ENCODE measurements at regions not wholly inside any gene's neighbourhood (a gene's known extent, or its start where the extent isn't known, plus 50 kb on each side); places are given as distances from the start of the nearest gene placed in this dataset.

GRCh38 chr2:212669761-212670160 lies 131.2 kb upstream of the ERBB4 start:
- Histone ChIP-seq H3K36me3 (no peaks in the 10 kb centered on the region), H3K27me3 (no peaks in the 10 kb centered on the region), H3K4me3 (no peak overlapping the region), H3K4me1 (no peaks in the 10 kb centered on the region), H3K27ac (no peak overlapping the region), H3K9me3 (no peaks in the 10 kb centered on the region)
- ATAC-seq = no peak
- no peak for DNase-seq
- intact Hi-C loops (cut with DNase I) = no loop called here
- WGBS (ENCODE audit: insufficient coverage, low coverage, low lambda C conversion rate, missing lambda C conversion rate) = 43% methylated on average over 2 of the region's 2 CpGs
- TF ChIP-seq CTCF (IDR thresholded peaks at IDR 0.05) = no peak

GRCh38 chr2:212667751-212668316 lies 129.2 kb upstream of the ERBB4 start:
- no peaks in the 10 kb centered on the region for H3K27me3 ChIP-seq
- ATAC-seq = no peak
- H3K4me3 ChIP-seq = no peak overlapping the region
- H3K36me3 ChIP-seq = no peaks in the 10 kb centered on the region
- H3K27ac ChIP-seq = no peak overlapping the region
- intact Hi-C loops (cut with DNase I) = no loop called here
- H3K4me1 ChIP-seq = no peaks in the 10 kb centered on the region
- no peaks in the 10 kb centered on the region for H3K9me3 ChIP-seq
- TF ChIP-seq POLR2A (IDR thresholded peaks at IDR 0.05) (no peak), CTCF (IDR thresholded peaks at IDR 0.05) (no peak)
- no peak for DNase-seq

GRCh38 chr2:212665948-212666347 lies 127.3 kb upstream of the ERBB4 start:
- TF ChIP-seq POLR2A (IDR thresholded peaks at IDR 0.05) (no peak), CTCF (IDR thresholded peaks at IDR 0.05) (no peak)
- 36% methylated on average over 1 of the region's 1 CpG for WGBS (ENCODE audit: insufficient coverage, low coverage, low lambda C conversion rate, missing lambda C conversion rate)
- intact Hi-C loops (cut with DNase I) = no loop called here

GRCh38 chr2:212659441-212659840 lies 120.8 kb upstream of the ERBB4 start:
- H3K4me3 ChIP-seq = no peak overlapping the region
- intact Hi-C loops (cut with DNase I) = no loop called here
- no peaks in the 10 kb centered on the region for H3K9me3 ChIP-seq
- no peak overlapping the region for H3K27ac ChIP-seq
- no peaks in the 10 kb centered on the region for H3K36me3 ChIP-seq
- ATAC-seq (no peak), DNase-seq (no peak)
- no peak for TF ChIP-seq POLR2A (IDR thresholded peaks at IDR 0.05)
- TF ChIP-seq CTCF (IDR thresholded peaks at IDR 0.05) = no peak
- no peaks in the 10 kb centered on the region for H3K27me3 ChIP-seq
- no peaks in the 10 kb centered on the region for H3K4me1 ChIP-seq
- WGBS (ENCODE audit: insufficient coverage, low coverage, low lambda C conversion rate, missing lambda C conversion rate) = 56% methylated on average over 1 of the region's 3 CpGs

More at GRCh38 chr2:212665948-212666347, 127.3 kb upstream of the ERBB4 start:
- Histone ChIP-seq H3K9me3 (no peaks in the 10 kb centered on the region), H3K4me3 (no peak overlapping the region), H3K36me3 (no peaks in the 10 kb centered on the region), H3K4me1 (no peaks in the 10 kb centered on the region), H3K27me3 (no peaks in the 10 kb centered on the region), H3K27ac (no peak overlapping the region)
- no peak for ATAC-seq
- no peak for DNase-seq

GRCh38 chr2:212649646-212650045 lies 111.0 kb upstream of the ERBB4 start:
- no peaks in the 10 kb centered on the region for H3K9me3 ChIP-seq
- intact Hi-C loops (cut with DNase I) = no loop called here
- no peak overlapping the region for H3K27ac ChIP-seq
- 19% methylated on average over 1 of the region's 1 CpG for WGBS (ENCODE audit: insufficient coverage, low coverage, low lambda C conversion rate, missing lambda C conversion rate)
- no peak overlapping the region for H3K4me3 ChIP-seq
- no peaks in the 10 kb centered on the region for H3K4me1 ChIP-seq
- no peak for DNase-seq
- no peak for ATAC-seq
- no peaks in the 10 kb centered on the region for H3K36me3 ChIP-seq
- TF ChIP-seq CTCF (IDR thresholded peaks at IDR 0.05) (no peak), POLR2A (IDR thresholded peaks at IDR 0.05) (no peak)
- no peaks in the 10 kb centered on the region for H3K27me3 ChIP-seq
